ENCODE measurements at regions not wholly inside any gene's neighbourhood (a gene's known extent, or its start where the extent isn't known, plus 50 kb on each side); places are given as distances from the start of the nearest gene placed in this dataset.

DNA sequence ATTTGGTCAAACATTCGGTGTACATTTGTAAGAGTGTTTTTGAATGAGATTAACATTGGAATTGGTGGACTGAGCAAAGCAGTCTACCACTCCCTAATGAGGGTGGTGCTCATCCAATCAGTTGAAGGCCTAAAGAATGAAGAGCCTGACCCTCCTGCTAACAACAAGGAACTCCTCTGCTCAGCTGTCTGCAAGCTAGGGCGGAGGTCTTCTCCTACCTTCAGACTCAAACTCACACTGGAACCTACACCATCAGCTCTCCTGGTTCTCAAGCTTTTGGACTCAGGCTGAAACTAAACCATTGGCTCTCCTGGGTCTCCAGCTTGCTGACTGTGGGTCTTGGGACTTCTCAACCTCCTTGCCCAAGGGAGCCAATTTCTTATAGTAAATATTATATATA, 55.5 kb upstream of the NPAS2 start:
- Mint-ChIP-seq H3K4me3 (ENCODE audit: unreplicated experiment) (no peak overlapping the region), H3K9me3 (ENCODE audit: unreplicated experiment) (no peaks in the 10 kb centered on the region), H3K27ac (ENCODE audit: unreplicated experiment) (no peak overlapping the region), H3K27me3 (ENCODE audit: insufficient read depth, unreplicated experiment) (peaks cover 14% of the 10 kb centered on the region), H3K36me3 (ENCODE audit: insufficient read depth, unreplicated experiment) (no peaks in the 10 kb centered on the region), H3K4me1 (ENCODE audit: low read depth, unreplicated experiment) (no peaks in the 10 kb centered on the region)
- DNase-seq, result no peak
- no peak for TF ChIP-seq CTCF (IDR thresholded peaks at IDR 0.05; ENCODE audit: insufficient read depth in 1 of 2, low read depth in 1 of 2, low read length in 1 of 2, severe bottlenecking in 1 of 2, unreplicated experiment in 1 of 2)
- no peaks in the 10 kb centered on the region; the same call in 1 of the 2 replicates for H3K27me3 ChIP-seq (replicated peaks; ENCODE audit: control insufficient read depth, insufficient read depth, low read length)
- no peaks in the 10 kb centered on the region for H3K9me3 ChIP-seq
- ChIA-PET POLR2A (no interaction called here), CTCF (no interaction called here)
- H3K4me3 ChIP-seq (ENCODE audit: low read depth, low read length), result no peak overlapping the region
- no TSS peak for BruUV-seq (replicated peaks)
- H3K4me1 ChIP-seq, result no peaks in the 10 kb centered on the region
- intact Hi-C loops (cut with micrococcal nuclease; ENCODE audit: unreplicated experiment), result no loop called here
- no peaks in the 10 kb centered on the region for H3K36me3 ChIP-seq (ENCODE audit: control insufficient read depth, insufficient read depth, low read length)

- H3K4me3 ChIP-seq (ENCODE audit: low read depth, low read length), result no peak overlapping the region
- H3K4me1 ChIP-seq, result no peaks in the 10 kb centered on the region
- intact Hi-C loops (cut with micrococcal nuclease; ENCODE audit: unreplicated experiment), result no loop called here
- ChIA-PET POLR2A (no interaction called here), CTCF (no interaction called here)
- H3K36me3 Mint-ChIP-seq (ENCODE audit: insufficient read depth, unreplicated experiment), result no peaks in the 10 kb centered on the region
- no peaks in the 10 kb centered on the region; the same call in 1 of the 2 replicates for H3K27me3 ChIP-seq (replicated peaks; ENCODE audit: control insufficient read depth, insufficient read depth, low read length)
- DNase-seq, result no peak
- H3K36me3 ChIP-seq (ENCODE audit: control insufficient read depth, insufficient read depth, low read length), result no peaks in the 10 kb centered on the region
- H3K9me3 Mint-ChIP-seq (ENCODE audit: unreplicated experiment), result no peaks in the 10 kb centered on the region
- no peak for TF ChIP-seq CTCF (IDR thresholded peaks at IDR 0.05; ENCODE audit: insufficient read depth in 1 of 2, low read depth in 1 of 2, low read length in 1 of 2, severe bottlenecking in 1 of 2, unreplicated experiment in 1 of 2)
- no peak overlapping the region for H3K27ac Mint-ChIP-seq (ENCODE audit: unreplicated experiment)
- no peak overlapping the region for H3K4me3 Mint-ChIP-seq (ENCODE audit: unreplicated experiment)
- H3K4me1 Mint-ChIP-seq (ENCODE audit: low read depth, unreplicated experiment), result no peaks in the 10 kb centered on the region
- no peaks in the 10 kb centered on the region for H3K9me3 ChIP-seq
- no TSS peak for BruUV-seq (replicated peaks)
- peaks cover 14% of the 10 kb centered on the region for H3K27me3 Mint-ChIP-seq (ENCODE audit: insufficient read depth, unreplicated experiment)
Observed at GRCh38 chr2:100765481-100765880, 54.5 kb upstream of the NPAS2 start.

GRCh38 chr2:100766256-100766655, 53.7 kb upstream of the NPAS2 start:
- H3K4me3 ChIP-seq (ENCODE audit: low read depth, low read length), result no peak overlapping the region
- no peaks in the 10 kb centered on the region for H3K36me3 ChIP-seq (ENCODE audit: control insufficient read depth, insufficient read depth, low read length)
- H3K9me3 Mint-ChIP-seq (ENCODE audit: unreplicated experiment), result no peaks in the 10 kb centered on the region
- POLR2A ChIA-PET, result no interaction called here
- intact Hi-C loops (cut with micrococcal nuclease; ENCODE audit: unreplicated experiment), result no loop called here
- no peaks in the 10 kb centered on the region; the same call in 1 of the 2 replicates for H3K27me3 ChIP-seq (replicated peaks; ENCODE audit: control insufficient read depth, insufficient read depth, low read length)
- no peaks in the 10 kb centered on the region for H3K4me1 ChIP-seq
- H3K27ac Mint-ChIP-seq (ENCODE audit: unreplicated experiment), result no peak overlapping the region
- H3K27me3 Mint-ChIP-seq (ENCODE audit: insufficient read depth, unreplicated experiment), result peaks cover 14% of the 10 kb centered on the region
- no peaks in the 10 kb centered on the region for H3K36me3 Mint-ChIP-seq (ENCODE audit: insufficient read depth, unreplicated experiment)
- H3K9me3 ChIP-seq, result no peaks in the 10 kb centered on the region
- DNase-seq, result no peak
- no TSS peak for BruUV-seq (replicated peaks)
- CTCF ChIA-PET, result no interaction called here
- no peak overlapping the region for H3K4me3 Mint-ChIP-seq (ENCODE audit: unreplicated experiment)
- no peaks in the 10 kb centered on the region for H3K4me1 Mint-ChIP-seq (ENCODE audit: low read depth, unreplicated experiment)
- no peak for TF ChIP-seq CTCF (IDR thresholded peaks at IDR 0.05; ENCODE audit: insufficient read depth in 1 of 2, low read depth in 1 of 2, low read length in 1 of 2, severe bottlenecking in 1 of 2, unreplicated experiment in 1 of 2)
